ENCODE measurements at regions not wholly inside any gene's neighbourhood (a gene's known extent, or its start where the extent isn't known, plus 50 kb on each side); places are given as distances from the start of the nearest gene placed in this dataset.

DNA sequence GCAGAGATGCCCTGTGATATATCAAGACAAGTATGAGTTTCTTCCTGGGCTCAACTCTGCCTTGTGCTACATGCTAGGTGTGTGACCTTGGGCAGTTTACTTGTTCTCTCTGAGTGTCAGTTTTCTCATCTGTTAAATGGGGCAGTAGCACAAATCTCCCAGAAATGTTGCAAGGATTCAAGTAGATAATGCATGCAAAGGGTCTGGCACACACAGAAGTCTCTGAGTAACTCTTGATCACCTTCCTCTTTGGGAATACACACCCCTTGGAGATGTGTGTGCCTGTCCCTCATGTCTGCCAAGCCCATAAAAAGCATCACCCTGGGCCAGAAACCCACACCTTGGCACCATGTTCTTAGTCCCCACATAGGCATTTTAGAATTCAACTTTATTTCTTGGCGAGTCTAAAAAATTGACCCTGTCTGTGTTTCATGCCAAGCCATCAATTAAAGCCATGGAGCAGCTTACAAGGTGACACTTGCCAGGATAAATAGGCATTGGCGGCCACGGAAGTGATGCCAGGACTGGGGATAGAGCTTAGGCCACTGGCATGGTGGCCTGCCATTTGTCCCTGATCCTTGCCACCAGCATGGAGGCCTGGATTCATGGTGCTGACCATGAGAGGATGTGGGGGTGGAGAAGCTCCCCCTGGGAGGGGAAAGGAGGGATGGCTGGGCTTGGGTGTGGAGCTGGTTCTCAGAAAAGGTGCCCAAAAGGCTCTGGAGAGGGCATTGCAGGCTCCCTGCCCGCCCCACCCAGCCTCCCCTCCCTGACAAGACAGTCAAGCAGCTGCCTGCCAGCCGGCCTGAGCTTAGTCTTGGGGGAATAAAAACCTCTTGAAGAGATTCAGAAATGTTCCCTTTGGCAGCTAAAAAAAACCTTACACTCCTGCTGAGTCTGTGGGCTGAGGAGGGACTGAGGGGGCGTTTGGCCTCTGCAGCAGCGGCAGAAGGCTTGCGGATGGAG lies 118.0 kb upstream of the IPO9 start:
- DNase-seq: no peak

DNA sequence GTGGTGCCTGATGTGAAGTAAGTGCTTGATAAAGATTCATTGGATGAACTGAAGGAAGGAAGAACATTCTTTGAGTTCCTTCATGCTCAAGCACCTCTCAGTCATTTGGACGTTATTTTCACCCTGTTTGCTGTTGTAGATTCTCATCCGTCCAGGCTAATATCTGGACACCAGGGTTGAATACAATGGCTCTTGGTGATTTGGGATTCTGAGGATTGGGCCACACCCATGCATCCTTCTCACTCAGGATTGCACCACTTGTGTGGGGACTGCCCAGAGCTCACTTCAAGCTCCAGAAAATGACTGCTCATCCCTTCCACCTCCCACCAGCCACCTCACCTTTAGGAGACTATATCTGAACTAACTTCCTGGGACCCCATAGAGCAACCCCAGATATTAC lies 117.1 kb upstream of the IPO9 start:
- no peak for DNase-seq

DNA sequence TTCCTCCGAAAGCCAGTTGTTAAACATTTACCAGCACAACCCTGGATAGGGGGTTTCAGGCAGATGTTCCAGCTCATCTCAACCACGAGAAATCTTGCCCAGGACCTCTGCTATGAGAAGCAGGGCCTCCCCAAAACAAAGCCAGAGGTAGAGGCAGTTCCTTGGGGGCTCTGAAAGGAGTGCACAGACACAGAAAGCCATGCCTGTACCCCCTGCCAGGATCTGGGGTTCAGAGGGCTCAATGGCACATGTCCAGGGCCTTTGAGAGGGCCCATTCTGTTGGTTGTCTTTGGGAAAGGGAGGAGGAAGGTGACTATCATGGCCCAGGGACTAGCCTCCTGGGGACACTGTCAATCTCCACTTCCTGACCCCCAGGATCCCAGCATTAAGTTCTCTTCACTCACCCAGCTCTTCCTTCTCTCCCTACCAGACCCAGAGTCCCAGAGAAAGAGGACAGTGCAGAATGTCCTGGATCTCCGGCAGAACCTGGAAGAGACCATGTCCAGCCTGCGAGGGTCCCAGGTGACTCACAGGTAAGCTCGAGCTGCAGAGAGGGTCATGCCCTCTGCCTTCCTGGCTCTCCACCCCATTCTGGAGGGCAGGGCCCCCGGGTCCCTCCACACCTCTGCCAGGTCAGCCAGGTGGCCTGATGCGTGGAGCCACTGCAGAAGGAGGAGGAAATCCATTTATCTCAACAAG lies 116.4 kb upstream of the IPO9 start:
- DNase-seq: no peak

DNA sequence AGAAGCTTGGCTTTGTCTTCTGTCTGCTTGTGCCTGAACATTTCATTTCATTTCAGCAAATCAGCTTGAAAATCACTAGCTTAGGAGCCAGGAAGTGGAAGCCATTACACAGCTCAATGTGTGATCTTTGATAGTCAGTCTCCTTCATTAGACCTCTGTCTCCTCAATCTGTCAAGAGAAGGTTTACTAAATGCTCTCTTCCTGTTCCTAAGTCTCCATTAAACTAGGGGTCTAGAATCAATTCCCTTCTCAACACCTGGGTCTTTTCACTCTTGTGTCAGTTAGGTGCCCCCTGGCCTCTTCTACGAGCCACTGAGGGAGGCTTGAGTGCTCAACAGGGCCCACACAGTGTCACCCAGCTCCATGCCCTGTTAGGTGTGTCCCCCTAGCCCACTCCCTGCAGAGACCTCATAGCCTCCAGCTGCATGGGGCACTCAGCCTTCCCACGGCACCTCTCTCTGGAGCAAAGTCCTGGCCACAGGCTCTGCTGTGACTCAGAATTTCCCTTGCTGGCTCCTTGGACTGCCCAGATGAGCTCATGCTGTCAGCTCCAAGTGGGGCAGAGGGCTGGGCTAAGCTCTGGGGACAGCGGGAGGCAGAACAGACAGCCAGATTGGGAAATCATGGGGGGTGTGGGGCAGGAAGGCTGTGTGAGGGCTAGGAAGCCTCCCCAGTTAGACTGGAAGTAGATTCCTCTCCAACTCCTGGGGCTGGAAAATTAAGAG lies 115.7 kb upstream of the IPO9 start:
- no peak for DNase-seq

DNA sequence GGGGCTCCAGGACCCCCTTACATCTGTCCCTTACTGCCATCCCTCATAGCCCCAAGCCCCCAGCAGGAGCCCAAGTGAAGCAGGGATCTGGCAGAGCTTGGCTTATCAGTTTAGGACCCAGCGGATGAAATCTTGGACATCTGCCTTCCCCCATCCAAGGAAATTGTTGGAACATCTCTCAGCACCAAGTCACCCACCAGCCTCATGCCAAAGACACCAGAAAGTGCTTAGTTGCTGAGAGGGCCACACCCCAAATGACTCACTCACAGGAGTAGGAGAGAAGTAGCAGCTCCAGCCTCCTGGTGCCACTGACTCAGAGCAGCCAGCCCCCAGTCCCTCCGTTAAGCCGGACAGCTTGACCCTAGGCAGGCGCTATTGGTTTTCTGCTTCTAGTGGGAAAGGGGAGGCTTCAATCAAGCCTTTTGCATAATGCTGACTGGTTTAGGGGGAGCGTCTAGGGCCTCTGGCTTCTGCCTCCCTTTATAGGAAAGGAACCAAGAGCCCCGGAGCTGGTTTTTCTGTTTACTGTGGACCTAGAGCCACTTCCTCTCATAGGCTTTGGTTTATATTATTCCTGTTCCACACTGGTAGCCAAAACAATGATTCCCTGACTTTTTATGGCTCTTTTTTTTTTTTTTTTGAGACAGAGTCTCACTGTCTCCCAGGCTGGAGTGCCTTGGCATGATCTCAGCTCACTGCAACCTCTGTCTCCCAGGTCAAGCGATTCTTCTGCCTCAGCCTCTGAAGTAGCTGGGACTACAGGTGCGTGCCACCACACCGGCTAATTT lies 114.2 kb upstream of the IPO9 start:
- no peak for DNase-seq

DNA sequence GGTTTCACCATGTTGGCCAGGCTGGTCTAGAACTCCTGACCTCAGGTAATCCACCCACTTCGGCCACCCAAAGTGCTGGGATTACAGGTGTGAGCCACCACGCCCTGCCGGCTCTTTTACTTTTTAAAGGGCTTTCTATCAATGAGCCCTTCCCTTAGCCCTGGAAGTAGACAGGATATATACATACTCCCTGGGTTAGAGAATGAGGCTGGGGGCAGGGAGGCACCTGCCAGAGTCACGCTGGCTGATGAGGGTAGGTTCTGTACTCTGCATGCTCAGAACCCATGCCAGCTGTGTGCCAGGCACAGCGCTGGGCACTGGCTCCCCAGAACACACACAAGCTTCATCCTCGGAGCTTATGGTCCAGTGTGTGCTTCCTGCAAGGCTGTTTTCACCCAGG lies 113.6 kb upstream of the IPO9 start:
- no peak for DNase-seq

DNA sequence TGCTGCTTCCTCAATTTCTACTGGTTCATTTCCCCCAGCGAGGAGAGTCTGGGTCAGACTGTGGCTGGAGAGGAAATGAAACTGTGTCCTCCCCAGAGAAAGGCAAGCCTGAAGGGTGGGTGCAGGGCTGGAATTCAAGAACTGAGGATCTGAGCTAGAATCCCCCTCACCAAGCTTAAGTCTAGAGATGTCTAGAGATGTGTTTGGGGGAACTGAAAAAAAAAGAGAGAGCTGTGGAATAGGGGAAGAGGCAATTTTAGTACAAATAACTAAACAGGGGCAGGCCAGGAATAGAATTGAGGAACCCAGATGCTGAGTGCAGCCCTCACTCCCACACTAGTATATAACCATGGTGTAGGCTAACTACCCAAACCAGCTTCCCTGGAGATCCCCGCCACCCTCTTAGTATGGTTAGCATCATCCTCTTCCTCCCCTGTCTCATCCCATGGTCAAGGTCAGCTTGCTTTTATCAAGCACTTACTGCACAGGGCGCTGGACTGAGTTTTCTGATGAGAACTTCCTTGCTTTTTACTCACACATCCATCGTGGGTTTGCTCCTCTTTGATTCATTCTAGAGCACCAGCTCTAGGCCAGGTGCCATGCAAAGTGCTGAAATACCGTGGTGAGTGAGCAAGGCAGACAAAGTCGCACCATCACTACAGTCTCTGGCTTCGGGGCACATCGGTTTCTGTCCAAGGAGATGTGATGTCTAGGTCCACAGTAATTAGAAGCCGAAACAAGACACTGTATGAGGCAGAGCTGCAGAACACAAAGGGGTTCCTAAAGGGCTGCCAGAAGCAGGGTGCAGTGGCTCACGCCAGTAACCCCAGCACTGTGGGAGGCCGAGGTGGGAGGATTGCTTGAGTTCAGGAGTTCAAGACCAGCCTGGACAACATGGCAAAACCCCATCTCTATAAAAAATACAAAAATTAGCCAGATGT lies 112.9 kb upstream of the IPO9 start:
- no peak for DNase-seq

DNA sequence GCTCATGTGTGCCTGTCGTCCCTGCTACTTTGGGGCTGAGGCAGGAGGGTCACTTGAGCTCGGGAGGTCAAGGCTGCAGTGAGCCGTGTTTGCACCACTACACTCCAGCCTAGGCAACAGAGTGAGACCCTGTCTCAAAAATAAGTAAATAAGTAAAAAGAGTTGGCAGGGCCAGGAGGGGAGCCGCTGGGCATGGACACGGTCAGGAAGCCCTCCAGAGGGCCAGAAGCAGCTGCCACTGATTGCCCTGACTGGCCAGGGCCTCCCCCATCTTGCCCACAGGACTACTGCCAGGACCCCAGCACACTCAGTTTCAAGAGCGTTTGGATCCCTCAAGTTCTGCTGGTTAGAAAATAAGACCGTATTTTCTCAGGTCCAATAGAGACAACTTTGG lies 112.2 kb upstream of the IPO9 start:
- DNase-seq: no peak

DNA sequence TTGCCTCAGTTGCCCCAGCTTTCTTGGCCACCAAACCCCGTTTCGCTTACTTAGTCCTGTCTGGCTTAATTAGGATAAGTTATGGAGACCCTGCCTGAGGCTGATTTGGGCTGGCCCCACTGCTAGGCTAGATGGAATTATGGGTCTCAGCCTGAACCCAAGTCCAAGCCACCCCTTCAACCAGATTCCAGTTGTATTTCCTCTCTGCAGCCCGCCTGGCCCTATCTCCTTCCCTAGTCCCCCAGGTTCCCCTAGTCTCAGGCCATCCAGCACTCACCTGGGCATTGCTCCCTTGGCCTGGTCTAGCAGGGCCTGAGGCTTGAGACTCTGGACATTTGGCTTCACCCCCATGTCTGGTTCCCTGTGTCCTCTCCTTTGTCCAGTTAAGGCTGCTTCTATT lies 111.7 kb upstream of the IPO9 start:
- no peak for DNase-seq

DNA sequence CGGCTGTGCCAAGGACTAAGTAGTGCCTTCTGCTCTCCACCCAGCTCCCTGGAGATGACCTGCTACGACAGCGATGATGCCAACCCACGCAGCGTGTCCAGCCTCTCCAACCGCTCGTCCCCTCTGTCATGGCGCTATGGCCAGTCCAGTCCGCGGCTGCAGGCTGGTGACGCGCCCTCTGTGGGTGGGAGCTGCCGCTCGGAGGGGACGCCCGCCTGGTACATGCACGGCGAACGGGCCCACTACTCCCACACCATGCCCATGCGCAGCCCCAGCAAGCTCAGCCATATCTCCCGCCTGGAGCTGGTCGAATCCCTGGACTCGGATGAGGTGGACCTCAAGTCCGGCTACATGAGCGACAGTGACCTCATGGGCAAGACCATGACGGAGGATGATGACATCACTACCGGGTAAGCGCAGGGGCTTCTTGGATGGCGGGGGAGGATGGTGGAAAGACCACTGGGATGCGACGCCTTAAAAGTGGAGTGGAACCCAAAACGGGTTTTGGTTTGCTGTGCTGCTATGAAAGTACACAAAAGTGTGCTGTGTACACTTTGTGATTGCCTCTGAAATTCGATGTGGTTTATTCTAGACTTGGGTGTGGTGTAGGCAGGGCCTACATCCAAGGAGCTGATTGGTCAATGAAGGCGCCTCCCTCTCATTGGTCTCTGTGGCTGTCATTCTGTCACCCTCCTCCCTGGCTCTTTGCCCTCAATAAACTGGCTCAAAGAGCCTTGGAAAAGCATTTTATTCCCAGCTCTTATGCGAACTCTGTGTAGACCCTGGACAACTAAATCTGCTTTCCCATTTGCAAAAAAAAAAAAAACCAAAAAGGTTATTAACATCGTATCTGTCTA lies 110.4 kb upstream of the IPO9 start:
- DNase-seq: no peak

DNA sequence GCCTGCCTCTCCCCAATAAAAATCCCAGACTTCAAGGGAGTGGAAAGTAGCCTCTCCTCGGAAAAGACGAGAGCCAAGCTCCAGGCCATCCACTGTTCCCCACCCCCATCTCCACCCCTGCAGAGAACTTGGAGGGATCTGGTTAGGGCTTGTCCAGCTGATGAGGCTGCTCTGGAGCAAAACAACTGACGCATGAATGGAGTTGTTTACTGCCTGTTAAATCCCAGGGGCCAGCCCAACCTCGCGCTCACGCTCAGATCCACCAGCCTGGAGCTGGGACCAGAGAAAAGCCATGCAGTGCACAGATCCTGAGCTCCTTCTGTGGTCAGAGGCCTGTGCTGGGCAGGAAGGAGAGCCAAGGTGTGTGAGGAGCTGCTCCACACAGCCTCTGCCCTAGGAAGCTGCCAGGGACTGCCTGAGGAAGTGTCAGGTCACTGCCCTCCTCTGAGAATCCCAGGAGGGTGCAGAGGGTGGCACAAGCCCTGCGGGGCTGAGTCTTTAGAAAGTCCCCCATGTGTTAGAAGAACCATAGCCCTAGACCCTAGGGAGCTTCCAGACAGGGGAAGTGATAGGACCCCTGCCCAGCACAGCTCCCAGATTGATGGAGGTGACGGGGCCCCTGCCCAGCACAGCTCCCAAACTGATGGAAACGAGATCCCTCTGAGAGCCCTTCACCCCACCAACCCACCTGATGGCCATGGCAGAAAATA lies 109.0 kb upstream of the IPO9 start:
- no peak for DNase-seq

DNA sequence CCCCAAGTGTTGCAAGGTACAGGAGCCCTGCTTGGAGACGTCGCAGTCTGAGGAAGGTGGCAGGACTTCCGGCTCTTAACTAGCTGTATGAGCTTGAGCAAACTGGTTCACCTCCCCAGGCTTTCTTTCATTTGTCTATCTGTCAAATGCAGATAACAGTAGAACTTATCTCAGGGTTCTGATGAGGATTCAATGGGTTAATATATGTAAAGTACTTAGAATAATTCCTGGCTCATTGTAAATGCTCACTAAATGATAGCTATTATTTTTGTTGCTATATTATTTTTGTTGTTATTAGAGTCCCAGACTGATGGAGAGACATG lies 108.5 kb upstream of the IPO9 start:
- no peak for DNase-seq

DNA sequence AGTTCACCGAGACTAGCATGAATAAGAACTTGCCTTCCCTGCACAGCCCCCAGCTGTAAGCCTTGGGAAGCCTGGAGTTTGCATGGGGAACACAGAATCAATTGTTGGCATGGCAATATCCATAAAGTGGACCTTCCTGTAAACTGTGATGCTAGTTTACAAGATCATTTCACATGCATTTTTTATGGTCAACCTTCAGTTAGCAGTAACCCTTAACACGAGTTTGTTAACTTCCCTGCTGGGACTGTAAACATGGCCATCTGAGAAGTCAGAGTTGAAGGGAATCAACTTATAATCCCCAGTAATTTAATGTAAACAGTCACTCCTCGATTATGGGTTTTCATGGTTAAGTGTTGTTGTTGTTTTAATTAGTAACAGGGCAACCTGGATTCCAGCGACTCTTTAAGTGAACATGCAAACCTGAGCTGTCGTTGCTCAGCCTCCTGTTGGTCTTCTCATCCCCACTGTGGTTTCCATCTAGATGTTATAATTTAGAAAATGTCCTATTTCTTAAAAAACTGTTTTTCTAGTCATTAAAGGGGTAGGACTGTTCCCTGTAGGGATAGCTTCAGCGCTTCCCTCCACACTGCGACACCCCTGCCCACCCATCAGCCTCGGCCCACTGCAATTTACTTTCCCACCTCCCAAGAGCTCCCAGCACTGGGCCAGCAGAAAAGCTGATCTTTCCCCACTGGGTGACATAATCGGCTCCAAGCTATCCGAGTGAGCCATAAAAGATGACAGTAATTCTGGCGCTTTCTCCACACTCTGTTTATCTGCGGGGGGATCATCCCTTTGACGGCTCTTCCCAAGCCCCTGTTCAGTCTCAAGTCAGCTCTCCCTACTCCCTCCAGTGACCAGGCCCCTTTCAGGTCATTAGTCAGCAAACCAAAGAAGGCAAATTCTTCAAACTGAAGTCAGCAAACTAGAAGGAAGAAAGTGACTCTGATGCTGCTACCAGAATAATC lies 107.6 kb upstream of the IPO9 start:
- no peak for DNase-seq

DNA sequence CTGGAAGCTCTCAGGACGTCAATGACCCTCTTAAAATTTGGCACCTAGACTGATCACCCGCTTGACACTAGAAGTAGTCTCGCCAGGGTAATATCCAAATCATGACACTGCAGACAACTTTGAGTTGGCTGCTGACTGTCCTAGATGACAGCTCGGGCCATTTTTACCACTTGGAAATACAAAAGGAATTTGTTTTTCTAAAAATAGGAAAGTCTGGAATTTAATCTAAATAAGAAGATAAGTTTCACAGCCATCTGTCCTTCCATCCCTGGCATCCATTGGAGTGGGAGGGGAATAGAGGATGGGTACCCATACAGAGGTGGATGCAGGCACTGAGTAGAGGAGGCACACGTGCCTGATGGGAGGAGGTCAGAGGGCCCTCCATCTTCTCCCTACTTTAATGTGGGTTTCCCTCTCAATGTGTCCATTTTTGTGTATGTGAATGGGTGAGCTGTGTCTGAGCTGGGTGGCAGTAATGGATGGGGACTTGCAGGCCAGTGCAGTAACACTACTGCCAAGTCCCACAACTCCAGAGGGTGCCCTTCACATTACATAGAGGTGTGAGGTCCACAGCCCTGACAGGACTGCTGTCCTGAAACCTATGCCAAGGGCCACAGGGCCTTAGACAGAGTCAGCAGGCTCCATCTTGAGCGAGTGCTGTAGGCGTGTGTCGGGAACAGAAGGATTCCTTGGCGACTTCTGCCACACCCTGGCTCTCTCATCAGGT lies 104.8 kb upstream of the IPO9 start:
- DNase-seq: no peak

DNA sequence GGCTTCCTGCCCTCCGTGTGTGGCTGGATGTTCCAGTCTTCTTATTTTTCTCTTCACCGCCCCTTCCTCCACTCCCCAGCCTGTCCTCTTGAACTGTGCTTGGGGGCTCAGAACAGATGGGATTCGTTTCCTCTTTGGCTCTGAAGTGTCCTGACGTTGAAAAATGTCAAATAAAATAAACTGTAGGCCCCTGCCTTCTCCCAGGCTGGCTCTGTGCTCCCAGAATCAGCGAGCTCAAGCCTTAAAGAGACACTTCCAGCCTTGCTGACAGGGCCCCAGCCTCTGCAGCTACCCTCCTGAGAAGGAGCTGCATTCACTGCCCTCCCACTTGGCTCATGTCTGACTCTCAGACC lies 104.2 kb upstream of the IPO9 start:
- no peak for DNase-seq

DNA sequence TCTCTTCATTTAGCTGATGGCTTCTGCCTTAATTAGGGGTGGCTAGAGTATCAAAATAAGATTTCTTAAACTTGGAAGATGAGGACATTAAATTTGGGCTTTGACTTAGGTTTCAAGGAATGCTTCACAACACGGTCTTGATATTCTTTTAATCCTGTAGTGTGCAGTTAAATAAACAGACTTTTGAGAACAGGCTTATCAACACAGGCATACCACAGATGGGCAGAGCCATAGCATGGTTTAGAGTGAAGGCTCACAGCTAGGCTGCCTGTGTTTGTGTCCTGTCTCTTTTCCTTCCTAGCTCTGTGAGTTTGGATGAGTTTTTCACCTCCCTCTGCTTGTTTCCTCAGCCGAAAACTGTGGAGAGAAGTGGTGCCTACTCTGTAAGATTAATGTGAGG lies 102.3 kb upstream of the IPO9 start:
- no peak for DNase-seq

DNA sequence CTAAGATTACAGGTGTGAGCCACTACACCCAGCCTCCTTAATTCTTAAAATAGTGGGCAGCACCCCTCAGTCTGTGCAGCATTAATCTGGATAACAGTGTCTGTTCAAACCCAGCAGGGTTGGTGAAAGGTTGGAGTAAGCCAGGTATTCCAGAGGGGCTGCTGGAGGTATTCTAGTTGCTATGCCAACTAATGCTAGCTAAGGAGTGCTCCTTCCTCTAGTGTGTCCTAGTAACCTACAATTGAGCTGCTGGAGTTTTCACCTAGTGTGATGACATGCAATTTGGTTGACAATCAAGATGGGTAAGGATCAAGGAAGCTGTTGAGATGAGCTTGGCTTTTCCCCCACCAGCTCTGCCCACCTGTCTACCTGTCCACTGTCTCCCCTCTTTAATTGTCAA lies 100.2 kb upstream of the IPO9 start:
- DNase-seq: no peak

DNA sequence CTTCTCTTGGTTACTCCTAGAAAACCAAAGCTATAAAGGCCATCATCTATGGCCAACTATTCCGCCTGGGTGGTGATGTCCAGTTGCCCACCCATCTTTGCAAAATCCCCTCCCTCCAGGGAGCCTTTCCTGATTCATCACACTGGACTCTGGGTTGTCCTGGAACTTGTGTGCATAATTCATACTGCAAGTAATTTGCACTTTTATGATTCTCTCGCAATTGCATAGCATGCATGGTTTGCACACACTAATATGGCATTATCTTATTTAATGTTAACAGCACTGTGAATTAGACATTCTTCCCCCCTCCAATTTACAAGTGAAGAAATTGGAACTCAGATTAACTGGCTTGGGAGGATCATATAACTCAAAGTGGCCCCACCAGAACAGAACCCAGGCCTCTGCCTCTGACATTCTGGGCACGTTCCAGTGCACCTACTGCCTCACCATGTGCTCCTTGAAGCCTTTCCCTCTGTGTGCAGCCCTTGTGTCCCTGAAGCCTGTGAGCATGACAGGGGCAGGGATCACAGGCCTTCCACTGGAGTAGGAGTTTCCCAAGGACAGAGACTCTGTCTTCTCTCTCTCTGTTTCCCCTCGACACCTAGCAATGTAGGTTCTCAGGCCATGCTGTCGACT lies 98.9 kb upstream of the IPO9 start:
- DNase-seq: no peak

Data from CD4-positive, alpha-beta T cell treated with Interleukin-17A for 4 hours (primary cell).